Right renal cortex interstitium (tissue), 3 donors: ENCODE measurements at regions not wholly inside any gene's neighbourhood (a gene's known extent, or its start where the extent isn't known, plus 50 kb on each side); places are given as distances from the start of the nearest gene placed in this dataset.
A peak's percentile ranks its signal among the peaks of the same experiment; 100 is the strongest.

Experiments
- DNase-seq, 3 donors: peaks; one replicate each; pipeline ENCODE4 v3.0.0-alpha.2; 2013; ENCODE audit warnings: low read depth in 3 of 3, low spot score in 2 of 3

DNA sequence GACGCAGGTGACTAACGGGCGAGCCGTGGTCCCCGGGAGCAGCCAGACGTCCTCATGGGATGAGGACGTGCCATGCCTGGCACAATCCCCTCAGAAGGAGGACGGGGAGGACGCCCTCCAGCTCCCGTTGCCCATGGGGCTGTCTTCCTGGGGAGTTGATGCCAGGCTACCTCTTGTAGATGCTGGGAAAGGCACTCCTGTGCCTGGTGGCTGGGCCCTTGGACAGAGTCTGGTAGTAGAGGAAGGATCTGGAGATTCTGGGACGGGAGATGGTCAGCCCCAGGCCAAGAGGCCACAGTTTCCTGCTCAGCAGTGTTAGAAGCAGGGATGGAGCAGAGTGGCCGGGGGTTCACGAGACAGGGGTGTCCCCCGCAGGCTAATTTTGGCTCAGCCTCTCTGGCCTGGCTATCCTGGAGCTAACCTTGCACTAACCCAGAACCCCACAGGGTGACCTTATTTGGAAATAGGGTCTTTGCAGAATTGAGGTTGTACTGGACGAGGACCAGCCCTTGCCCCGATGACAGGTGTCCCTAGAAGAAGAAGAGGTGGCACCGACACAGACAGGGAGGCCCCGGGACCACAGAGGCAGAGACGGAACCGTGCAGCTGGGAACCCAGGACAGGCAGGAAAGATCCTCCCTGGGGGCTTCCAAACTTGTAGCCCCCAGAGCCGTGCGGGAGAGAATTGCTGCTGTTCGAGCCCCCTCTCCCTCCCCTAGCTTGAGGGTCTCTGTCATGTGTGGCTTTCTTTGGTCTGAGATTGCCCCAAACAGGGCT, 50.1 kb upstream of the ADRA2C start:
- no peak for DNase-seq

DNA sequence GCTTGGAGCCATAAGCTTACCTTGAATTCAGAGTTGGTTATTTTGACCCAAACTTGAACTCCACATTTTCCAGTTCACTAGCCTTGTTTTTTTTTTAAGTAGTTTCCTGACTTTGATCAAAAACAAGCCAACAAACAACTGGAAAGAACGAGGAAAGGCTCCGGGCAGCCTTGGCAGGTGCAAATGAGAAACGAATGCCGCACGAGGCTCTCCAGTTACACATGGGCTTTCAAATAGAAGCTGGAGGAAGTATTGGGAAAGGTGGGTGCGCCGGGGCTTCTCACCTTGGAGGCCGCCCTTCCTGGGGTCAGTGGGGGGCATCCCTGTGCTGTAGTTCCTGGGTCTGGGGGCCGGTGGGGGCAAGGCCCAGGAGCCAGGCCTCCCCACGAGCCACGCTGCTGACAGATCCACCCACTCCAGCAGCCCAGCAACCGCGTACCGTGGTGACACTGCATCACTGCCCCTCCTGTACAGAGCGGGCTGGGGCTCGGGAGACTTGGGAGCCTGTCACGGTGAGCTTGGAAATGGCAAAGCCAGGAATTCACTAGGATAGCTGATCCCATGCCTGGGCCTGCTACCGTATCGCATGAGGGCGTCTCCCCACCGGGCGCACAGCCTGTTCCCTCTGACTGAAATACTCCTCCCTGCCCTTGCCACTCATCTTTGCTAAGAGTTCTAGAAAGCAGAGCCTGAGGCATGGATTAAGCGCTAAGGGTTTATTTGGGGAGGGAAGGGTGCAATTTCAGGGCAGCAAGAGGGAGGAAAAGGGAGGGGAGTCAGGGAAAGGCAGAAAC, 50.9 kb upstream of the ADRA2C start:
- DNase-seq = no peak

DNA sequence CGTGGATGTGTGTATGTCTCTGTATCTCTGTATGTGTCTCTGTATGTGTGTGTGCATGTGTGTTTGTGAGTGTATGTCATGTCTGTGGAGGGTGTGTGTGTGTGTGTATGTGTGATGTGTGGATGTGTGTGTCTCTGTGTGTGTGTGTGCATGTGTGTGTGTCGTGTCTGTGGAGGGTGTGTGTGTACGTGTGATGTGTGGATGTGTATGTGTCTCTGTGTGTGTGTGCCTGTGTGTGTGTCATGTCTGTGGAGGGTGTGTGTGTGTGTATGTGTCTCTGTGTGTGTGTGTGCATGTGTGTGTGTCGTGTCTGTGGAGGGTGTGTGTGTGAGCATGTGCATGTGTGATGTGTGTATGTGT, 51.6 kb upstream of the ADRA2C start:
- DNase-seq = no peak

DNA sequence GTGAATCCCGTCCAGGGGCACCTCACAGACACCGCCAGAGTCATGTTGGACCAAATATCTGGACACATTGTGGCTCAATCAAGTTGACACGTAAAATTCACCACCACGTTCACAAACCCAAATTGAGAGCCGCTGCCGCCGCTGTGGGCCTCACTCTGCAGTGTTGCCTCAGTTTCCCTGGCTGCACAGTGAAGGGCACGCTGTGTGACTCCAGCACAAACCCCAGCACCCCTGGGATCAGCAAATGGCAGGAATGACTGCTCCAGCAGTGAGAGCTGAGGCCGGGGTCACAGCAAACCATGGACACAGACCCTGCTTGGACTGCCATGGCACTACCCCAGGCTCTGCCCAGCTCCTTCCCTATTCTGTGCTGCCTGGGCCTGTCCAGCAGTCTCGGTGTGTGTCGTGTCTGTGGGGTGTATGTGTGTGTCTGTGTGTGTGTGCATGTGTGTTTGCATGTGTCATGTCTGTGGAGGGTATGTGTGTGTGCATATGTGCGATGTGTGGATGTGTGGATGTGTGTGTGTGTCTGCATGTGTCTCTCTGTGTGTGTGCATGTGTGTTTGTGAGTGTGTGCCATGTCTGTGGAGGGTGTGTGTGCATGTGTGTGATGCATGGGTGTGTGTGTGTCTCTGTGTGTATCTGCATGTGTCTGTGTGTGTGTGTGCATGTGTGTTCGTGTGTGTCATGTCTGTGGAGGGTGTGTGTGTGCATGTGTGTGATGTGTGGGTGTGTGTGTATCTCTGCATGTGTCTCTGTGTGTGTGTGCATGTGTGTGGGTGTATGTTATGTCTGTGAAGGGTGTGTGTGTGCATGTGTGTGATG, 52.2 kb upstream of the ADRA2C start:
- DNase-seq = no peak

DNA sequence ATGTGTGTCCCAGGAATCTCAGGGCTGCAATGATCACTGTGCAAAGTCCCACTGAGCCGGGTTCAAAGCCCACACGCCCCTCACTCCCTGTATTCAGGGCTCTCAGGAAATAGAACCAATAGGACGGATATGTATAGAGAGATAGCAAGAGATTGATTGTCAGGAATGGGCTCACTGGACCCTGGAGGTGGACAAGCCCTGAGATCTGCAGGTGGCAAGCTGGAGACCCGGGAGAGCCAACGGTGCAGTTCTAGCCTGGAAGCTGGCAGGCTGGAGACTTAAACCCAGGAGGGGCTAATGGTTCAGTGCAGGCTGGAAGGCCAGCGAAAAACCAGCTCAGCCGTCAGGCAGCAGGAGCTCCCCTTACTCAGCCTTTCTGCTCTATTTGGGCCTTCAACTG, 52.8 kb upstream of the ADRA2C start:
- no peak for DNase-seq

DNA sequence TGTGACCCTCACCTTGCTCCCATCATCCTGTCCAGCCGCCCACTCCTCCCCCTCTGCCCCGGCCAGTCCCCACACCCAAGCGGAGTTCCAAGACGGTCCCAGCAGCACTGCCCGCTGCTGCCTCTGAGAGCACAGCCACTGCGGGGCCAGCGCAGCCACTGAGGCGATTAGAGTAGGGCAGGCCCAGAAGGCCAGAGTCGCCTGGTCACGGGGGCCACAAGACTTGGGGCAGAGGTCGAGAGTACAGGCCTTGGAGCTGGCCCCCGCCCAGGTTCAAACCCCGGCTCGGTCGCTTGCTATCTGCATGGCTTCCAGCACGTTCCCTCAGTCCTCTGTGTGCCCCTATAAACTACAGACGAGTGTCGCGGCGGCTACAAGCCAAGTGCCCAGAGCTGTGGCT, 53.2 kb upstream of the ADRA2C start:
- no peak for DNase-seq

DNA sequence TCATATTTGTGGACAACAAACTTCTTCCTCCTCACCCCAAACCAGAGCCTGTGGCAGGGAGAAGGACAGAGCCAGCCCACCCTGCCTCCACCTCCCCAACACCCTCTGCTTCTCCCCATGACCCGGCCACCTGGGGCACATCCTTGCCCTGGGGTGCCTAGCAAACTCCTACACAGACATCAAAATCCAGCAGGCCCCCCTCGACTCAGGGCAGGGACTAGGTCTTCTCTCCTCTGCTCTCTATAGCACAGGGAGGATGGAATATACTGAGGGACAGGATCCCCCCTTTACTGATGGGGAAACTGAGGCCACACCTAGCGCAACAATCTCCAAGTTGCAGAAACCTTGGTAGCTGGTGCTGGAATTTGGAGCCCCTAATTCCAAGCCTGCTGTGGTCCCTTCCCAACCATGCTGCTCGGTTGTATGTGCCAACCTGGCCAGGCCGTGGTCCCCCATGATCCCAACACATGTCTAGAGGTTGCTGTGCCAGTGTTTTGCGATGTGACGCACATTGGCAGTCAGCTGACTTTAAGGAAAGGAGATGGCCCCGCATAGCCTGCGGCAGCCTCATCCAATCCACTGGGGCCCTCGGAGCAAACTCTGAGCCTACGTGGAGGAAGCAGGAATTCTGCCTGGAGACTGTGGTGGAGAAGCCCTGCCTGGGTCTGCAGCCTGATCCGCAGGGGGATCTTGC, 53.9 kb upstream of the ADRA2C start:
- no peak for DNase-seq

DNA sequence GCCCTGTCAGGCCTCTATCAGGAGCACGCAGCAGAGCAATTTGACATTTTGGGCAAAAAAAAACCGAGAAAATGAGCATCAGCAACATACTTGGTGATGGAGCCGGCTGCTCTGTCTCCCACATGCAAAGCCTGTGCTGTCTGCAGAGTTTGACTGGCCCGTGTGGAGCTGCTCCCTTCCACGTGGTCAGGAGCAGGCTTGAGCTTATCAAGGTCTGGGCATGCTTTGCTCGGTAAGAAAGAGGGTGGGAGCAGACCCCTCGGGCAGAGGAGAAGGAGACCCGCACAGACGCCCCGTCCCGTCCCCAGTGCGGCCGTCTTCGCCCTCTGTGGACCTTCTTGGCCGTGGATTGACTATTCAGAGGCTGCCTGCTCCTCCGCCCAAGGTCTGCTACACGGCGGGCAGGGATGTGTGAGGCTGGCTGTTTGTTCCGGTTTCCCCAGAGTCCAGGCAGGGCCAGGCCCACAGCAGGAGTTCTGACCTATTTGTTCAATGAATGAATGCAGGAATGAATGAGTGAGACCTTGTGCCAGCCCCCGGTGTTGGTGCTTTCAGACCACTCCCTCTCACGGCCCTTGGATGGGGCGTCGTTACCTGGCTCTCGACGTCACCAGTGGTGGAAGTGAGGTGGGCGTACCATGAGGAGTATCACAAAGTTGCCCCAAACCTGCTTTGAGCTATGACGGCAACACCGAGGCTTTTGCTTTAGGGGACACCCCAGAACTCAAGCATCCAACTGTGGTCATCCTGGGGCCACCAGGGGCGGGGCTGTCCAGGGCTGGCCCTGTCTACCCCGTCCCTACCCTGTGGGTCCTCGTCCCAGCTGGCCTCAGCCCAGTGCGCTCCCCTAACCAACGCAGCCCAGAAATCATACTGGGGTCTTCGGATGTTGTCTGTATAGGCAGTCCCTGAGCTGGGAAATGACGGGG, 54.7 kb upstream of the ADRA2C start:
- DNase-seq = no peak

DNA sequence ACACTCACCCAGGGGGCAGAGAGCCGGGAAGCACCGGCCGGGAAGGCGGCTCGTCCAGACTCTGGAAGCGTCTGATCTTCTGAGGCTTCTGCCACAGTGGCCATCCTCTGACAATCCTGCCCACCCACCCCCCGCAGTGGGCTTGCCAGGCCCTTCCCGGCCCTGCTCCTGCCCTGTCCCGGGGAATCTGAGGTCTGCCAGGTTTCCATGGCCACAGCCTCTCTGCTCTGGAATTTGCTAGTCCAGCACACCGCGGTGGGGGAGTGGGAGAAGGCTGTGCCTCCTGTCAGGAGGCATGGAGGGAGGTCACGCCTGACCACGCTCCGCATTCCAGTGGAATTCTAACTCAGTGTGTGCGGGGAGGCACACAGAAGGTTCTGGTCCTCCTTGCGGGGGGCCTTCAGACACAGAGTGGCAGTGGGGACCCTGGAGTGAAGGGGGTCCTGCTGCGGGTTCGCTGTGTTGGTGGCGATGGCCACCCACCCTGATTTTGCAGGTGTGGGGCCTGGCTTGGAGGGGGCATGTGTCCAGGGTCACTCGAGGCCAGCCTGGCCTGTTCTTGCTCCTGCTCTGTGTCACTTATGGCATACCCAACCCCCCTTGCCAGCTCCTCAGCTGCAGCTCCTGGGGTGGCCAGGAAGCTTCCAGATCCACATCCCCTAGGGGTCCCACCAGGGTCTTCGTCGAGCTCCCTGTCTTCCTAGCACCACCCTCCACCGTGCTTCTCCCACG, 55.6 kb upstream of the ADRA2C start:
- DNase-seq = peak in 2 of 3 donors; percentile 69 to 84

DNA sequence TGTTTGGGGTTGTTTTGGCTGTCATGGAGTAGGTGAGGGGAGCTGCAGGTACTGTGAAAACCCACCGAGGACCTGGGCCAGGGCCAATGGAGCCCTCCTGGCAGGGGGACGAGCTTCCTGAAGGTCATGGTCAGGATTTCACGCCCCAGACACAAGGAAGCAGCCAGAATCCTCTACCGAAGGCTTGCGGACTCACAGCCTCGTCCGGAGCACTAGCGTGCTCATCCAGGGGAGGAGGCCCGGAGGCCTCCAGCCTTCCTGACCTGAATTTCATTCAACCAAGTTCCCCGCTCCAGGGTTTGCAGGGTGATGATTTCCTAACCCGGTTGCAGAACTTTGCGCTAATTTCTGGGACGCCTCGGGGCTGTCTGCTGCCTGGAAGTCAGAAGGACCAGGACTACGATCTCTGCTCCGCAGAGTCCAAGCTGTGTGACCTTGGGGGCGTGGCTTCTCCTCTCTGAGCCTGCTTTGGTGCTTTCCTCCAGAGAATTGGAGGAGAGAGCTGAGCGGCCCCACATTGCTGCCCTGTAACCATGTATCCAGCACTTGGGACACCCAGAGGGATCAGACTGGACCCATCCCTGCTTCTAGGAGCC, 56.2 kb upstream of the ADRA2C start:
- DNase-seq = no peak

DNA sequence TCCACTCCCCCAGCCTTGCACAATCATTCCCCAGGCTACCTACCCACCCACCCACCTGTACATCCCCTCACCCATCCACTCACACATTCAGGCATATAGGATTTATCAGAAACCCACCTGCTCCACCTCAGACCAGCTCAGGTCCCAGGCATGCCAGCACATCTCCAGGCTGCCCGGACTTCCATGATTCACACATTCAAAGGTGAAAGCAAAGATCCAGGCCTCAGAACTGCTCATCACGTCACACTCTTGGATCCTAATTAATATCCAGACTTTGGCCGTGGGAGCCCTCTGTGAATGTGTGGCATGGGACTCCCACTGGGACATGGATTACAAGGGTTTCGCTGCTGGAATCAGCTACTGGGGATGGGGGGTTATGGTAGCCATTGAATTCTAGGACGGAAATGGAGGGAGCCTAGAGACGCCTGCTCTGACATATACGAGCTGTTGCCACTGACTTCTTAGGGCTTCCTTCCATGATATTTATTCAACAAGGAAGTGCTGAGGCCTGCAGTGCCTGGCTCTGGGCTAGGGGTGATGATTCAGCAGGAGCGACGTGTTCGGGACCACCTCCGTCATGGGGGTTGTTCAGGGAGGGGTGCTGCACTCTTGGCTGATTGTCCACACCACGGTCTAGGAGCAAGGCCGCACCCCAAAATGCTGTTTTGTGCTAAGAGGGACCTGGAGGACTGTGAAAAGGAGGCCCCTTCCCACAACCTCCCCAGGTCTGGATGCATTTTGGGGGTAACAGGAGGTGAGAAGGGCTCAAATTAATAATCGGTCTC, 56.9 kb upstream of the ADRA2C start:
- DNase-seq = no peak

DNA sequence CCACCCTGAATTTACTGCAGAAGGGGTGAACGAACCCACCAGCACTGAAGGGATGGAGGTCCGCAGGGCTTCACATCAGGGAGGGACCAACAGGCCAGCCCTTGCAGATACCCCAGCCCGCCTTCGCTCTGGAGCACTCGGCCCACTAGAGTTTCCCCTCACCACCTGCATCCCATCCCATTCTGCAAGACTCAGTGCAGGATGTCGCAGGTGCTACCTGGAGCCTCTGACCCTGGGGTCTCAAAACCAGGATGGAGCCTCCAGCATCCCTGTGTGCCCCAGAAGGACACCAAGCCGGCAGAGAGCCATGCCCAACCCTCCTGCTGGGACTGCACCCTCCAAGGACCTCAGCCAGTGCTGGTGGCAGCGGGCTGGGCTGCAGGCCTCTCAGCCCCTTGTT, 57.6 kb upstream of the ADRA2C start:
- DNase-seq = no peak

DNA sequence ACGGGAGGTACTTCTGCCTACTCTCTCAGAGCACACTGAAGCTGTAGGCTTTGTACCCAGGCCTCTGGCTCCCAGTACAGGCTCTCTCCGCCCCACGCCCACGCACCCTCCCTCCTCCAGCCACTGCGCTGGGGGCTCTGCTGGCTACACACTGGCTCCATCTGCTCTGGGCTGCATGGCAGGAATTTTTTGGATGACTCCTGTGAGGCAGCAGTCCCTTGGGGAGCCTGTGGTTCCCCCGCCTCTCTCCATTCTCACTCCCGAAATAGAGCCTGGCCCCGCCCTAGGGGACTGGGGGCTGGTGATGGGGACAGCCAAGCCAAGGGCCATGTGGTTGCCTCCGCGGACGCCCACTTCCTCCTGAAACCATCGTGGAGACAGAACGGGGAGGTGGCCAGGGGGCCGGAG, 58.1 kb upstream of the ADRA2C start:
- DNase-seq = no peak

DNA sequence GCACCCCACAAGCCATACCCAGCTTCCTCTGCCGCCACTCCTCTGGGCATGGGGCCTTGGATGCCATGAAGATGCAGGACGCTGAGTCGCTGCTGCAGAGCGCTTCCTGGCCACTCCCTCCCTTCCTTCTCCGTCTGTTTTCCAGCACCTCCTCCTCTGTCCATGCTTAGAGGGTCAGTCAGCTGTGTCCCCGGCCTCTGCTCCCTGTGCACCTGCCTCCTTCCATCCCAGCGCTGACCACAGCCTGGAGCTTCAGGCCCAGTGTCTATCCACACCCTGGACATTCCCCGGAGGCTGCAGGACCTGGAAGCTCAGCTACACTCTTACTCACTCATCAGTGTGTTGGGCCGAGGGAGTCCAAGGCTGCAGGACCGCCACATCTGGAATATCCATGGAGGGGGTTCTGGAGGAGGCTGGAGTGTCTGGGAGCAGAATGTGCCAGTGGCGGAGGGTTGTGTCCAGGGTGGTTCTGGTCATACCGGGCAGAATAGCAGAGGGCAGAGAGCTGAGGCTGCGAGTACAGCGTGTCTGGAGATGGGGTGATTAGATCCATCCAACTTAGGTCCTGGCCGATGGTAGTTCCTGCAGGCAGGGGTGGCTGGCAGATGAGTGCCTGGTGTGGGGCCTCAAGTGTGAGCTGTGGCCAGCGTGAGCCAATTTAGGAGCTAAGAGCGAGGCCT, 58.6 kb upstream of the ADRA2C start:
- DNase-seq = no peak

DNA sequence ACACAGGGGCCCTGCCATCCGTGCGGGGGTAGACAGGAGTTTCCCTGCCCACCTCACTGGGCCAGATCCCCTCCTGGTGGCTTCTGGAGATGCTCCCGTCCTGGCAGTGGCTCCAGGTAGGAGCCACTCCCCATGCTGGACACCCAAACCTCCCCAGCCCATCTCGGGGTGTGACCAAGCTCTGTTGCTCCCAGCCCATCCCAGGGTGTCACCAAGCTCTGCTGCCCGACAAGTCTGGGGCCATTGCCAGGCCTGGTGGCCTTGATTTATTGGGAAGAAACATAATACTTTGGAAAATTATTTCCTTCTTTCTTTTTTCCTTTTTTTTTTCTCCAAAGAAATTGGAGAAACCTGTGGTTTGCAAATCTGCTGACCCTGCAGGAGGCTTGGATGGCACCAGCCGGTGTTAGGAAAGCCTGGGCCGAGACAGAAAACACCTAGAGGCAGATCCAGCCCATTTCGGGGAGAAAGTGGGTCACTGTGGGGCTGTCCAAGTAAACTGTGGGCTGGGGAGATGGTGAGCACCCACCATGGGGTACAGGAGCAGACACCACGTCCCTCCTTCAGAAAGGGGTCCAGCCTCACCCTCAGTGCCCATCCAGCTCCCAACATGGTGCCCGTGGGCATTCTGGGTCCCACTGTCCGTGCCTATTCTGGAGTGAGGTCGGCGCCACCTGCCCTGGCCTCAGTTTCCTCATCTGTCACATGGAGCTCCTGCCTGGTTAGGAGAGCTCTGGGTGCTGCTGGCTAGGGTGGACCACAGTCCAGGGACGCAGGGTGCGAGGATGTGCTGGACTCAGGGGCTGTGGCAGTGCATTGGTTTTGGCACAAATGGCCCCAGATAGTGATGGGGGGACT, 59.4 kb upstream of the ADRA2C start:
- DNase-seq = no peak

DNA sequence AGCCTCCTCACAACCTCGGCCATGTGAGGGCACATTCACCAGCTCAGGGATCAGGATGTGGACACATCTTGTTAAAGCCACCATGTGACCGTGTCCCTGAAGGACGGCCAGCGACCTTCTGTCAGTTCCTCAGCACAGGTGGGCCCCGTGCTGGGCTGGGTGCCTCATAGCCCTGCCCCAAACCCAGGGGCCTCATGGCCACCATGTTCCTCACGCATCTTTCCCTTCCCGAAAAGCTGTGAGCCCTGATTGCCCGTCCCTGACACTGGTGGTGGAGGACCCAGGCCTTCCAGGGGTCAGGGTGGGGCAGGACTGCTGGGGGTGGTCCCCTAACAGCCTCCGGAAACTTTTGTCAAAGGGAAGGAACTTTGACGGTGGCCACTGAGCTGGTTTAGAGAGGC, 60.1 kb upstream of the ADRA2C start:
- no peak for DNase-seq
